HS-5 (cell line): ENCODE measurements at regions not wholly inside any gene's neighbourhood (a gene's known extent, or its start where the extent isn't known, plus 50 kb on each side); places are given as distances from the start of the nearest gene placed in this dataset.

ENCODE experiments used
- DNase-seq: peaks from one replicate; pipeline ENCODE4 v3.0.0-alpha.2; 2012; ENCODE audit warnings: low read depth

DNA sequence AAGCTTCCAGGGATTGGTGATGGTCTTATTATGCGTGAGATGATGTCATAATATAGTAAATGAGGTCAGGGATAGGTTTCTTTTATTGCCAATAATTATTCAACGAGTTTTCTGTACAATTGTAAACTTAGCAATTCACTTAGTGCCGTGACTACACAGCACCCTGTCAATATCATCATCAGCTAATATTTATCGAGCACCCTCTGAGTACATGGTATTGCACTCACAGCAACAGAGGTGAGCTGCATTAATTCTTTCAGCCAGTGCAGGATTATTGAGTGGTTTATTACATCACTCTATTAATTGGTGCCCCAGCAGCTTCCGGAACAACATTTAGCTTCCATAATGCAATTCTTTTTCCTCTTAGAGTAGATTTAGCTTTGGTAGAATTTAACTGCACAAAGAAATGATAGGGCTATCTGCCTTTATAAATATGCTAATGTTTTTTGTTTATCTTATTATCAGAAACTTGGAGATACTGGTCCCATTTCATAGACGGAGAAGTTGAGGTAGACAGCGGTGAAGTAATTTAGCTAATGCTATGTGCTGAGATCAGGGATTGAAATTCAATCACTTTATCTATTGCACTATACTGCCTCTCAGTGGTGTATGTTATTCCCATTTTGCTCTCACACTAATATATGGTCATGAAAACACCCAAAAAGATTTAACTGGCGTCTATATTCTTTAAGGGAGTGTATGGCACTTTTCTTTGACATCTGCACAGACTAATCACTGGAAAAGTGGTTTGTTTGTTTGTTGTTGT, 726.1 kb upstream of the WWC1 start:
- DNase-seq: no peak

DNA sequence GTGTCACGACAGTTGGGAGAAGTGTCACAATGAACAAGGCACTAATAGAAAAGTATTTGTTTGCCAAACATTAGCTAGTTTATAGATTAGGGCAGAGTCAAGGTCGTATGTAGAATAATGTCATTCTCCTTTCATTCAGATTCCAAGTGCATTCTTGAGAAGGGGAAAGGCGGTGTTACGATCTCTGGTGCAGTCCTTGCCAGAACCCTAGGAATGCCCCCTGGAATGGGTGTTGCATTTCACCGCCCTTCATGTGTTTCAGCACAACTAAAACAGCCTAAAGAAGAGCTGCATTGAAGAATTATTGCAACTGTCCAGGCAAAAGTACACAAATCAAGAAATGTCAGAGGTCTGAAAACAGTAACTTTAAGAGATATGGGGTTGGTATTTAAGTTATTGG, 721.0 kb upstream of the WWC1 start:
- DNase-seq: no peak

DNA sequence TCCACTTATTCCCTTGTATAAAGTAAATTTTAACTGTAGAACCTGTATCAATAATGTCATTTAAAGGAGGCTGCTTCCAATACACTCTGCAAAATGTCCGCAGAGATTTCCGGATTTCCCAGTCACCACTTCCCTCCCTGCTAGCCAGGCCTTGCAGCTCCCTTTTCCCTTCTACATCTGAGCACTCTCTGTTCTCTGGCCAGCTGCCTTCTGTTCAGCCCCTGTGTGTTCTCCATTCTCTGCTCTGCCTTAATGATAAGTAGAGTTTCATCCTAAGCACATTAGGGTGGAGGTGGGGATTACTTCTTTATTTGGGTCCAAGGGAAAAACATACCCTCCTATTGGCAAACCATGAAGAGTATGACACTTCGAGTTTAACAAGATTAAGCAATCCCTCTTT, 719.6 kb upstream of the WWC1 start:
- no peak for DNase-seq

DNA sequence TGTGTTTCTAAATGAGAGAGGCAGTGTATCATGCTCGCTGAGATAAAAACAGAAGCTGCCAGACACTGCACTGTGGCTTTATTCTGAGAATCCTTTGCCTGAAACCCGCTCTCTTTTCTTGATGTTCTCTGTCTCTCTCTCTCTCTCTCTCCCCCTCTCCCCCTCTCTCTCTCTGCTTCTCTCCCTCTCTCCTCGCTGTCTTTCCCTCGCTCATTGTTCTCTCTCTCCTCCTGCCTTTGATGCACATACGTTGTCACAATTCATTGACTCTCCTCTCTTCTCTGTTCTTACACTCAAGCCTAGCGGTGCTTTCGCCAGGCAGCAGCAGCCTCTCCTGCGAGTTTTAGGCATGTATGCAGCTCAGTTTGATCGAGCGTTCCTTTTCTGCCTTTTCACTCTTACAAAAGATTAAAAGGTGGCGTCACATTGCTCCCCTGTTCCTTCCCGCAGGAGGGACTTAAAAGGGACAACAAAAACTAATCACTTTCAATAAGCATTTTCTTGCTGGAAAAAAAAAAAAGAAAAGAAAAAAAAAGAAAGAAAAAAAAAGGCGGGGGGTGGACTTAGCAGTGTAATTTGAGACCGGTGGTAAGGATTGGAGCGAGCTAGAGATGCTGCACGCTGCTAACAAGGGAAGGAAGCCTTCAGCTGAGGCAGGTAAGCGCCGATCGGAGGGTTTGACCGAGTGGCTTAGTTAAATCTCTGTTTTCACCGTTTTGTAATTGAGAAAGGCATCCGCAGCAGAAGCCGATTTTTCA, 717.9 kb upstream of the WWC1 start:
- DNase-seq: no peak

DNA sequence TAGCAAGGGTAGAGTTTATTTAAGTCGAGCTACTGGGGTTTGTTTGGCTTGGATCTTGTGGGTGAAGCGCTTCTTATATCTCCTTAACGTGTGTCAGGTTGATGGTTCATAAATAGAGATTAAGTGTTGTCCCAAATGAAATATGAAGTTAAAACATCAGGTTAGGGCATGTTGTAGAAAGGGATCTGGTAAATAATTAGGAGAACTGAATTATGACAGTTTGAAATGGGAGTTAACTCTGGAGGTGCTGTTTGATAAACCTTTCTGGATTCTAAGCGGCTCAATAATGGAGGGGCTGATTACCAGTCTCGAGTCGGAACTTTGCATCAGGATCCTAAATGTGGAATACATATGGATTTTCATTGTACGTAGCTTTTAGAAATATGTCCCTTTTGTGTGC, 717.0 kb upstream of the WWC1 start:
- DNase-seq: no peak

DNA sequence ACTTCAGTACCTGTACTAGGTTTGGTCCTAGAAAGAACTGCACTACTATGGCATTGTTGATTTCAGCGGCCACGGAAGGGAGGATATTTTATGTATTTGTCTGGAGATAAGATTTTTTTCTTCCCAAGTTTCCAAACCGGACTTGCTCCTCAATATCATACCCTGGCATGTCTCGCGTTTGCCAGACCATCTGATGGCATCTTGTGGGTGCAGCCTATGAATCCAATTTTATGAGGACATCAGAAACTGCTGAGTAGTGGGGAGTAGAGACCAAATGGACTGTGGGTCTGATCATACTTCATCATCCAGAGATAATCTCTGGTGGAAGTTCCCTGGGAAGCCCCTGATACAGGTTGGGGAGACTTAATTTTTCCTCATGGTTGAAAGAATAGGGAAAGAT, 716.1 kb upstream of the WWC1 start:
- DNase-seq: no peak

DNA sequence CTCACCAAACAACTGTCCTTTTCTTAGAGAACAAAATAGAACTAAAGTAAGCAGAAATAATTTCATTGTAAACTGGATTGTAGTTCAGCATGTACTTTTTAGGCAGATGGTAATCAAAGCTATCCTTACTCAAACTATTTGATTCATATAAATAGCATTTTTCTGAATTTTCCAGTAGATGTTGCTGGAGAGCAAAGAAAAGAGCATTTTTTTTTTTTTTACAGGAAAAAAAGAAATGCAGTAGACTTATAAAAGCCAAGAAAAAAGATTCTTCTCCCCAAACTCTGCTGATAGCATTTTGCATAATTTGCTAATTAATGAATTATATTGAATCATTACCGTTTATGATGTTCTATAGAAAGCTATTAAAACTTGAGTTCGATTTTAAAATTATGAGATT, 715.3 kb upstream of the WWC1 start:
- DNase-seq: no peak

DNA sequence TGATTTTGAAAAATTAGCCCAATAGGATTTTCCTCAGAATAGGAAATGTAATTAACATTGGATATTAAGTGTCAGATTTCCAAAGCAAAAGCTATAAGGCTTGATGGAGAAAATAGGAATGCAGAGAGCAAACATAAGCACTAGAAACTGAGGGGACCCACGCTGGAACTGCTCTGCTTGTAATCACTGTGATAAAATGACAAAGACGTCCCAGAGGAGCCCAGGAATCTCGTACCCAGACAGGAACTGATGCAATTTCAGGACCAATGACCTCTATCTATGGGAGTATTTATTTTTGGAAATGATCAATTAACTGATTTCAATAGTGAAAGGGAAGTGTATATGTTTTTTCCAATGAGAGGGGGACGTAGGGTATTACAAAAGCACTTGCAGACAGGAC, 714.5 kb upstream of the WWC1 start:
- DNase-seq: no peak

DNA sequence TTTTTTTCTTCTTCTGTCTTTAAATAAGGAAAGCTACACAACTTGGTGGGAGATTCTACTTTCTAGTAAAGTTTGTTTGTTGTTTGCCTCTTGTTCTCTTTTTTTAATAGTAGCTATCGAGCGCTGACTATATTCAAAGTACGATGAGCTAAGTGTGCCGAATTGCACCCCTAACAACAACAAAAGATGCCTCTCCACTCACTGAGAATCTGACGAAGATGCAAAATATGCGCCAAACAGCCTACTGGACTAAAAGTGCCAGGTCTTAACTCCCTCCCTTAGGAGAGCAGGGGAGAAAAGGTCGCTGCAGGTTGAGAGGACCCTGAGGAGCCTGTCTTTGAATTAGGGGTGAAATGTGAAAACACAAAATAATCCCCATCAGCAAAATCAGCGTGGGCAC, 713.8 kb upstream of the WWC1 start:
- no peak for DNase-seq

DNA sequence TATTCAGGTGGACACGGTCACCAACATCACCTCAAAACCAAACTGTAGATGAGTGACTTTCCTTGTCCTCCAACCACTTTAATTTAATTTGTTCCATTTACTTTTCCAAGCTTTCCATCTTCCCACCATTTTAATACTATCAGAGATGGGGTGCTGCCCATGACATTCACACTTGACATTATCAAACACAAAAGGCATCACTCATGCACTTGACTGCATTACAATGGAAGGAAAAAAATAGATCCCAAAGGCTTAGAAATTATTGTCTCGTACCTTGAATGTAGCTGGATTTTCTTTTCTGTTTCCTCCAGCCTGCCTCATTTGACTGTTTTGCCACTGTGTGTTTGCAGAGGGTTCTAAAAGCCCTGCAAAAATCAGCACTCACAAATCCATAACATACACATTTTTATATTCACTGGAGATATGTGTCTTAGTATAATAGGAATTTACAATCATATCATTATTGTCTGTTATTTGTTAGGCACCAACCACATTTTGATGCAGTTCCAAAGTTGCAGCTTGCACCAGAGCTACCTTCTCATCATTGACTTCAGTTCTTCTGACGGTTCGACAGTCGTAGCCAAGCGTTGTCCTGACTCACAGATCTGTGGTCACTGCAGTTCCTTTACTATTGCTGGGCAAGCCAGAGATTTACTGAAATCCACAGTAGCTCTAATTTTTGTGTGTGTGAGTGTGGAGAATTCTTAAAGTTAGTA, 712.3 kb upstream of the WWC1 start:
- DNase-seq: peak; percentile 58

DNA sequence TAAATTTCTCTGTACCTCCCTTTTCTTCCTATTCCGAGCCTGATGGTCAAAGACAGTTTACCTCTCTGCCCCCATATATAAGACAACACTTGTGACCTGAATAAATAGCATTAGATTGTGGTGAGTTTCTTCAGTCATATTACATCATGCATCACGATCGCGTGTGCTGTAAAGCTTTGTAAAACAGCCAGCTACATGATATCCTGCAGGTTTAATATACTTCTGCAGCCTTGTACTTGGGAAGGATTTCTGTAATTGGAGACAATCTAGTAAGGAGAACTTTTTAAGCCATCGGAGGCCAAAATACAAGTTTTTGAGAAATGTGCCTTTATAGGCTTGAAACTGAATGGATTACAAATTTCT, 711.8 kb upstream of the WWC1 start:
- DNase-seq: no peak

DNA sequence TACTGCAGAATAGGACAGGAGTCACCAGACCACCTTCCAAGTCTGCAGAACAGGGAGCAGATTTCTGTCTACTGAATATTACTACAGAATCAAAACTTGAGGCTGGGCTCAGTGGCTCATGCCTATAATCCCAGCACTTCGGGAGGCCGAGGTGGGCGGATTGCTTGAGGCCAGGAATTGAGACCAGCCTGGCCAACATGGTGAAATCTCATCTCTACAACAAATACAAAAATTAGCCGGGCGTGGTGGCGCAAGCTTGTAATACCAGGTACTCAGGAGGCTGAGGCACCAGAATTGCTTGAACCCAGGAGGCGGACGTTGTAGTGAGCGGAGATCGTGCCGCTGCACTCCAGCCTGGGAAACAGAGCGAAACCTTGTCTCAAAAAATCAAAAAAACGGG, 710.8 kb upstream of the WWC1 start:
- no peak for DNase-seq

DNA sequence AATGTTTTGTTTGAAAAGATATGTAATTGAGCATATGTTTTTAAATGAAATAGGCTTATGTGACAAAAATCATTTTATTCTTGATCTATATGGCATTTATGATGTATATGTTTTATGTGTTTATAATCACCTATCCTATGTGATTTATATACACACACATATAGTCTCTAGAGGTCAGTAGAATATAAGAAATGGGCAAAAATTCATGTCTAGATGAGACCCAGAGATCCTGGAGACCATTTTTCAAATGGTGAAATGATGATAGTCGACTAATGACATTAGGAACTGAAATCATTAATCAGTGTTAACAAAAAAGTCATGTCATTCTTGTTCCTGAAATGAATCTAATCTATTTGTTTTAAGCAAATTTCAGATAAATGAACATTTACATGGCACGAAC, 709.2 kb upstream of the WWC1 start:
- no peak for DNase-seq

DNA sequence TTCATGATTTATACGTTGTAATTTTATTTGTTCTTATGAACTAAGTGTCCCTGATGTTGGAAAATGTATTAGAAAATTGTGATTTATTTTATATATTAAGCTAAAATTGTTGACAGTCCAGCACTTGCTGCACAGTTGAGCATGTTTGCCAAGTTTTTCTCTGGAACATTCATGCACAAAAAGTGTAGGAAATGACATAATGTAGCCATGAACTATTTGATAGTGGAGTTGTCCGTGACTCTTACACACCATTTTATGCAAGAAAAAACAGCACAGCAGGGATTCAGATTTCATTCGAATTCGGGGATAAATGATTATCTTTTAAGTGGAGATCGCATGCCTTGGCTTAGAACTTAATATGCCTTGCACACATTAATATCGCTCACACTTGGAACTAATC, 708.6 kb upstream of the WWC1 start:
- DNase-seq: no peak

DNA sequence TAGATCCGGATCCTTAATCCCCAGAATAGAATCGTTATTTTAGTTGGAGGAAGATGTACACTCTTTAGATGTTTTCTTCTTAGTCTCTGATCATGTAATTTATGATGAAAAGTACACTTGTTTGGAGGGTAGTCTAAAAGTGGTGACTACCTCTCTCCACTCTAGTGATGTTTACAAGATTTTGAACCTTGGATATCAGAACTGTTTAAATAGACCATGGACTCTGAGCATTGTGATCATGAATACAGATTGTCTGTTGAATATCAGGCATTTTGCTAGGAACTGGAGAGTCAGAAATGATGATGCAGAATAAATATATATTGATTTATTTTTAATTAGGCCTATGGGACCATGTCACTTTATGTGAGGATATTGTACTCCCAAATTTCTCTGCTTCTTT, 706.3 kb upstream of the WWC1 start:
- no peak for DNase-seq

DNA sequence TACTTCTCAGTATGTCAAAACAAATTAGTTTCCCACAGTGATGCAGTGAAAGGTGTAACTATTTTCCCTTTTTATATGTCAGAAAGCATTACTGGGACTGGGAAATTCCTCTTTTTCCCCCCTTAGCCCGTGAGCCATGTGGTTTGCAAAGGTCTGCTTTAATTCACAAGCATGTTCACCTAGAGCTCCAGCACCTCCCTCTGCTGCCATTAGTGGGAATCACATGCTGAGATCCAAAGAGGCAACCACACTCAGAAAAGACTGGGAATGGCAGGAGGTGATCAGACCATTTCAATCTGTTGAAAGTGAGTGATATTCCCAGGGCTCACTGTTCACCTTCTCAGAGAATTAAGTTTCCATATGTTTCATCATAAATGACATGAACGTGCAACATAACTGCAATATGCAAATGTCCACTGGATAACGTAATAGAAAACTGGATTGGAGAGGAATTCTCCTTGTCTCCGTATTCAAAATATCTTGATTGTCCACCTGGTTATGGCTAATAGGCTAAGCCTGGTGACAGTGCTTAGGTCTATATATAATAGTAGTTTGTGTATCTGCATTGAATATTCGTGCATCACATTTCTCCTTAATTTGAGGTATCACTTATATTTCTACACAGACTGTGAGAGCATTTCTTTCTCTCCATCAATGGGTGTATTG, 703.5 kb upstream of the WWC1 start:
- no peak for DNase-seq

DNA sequence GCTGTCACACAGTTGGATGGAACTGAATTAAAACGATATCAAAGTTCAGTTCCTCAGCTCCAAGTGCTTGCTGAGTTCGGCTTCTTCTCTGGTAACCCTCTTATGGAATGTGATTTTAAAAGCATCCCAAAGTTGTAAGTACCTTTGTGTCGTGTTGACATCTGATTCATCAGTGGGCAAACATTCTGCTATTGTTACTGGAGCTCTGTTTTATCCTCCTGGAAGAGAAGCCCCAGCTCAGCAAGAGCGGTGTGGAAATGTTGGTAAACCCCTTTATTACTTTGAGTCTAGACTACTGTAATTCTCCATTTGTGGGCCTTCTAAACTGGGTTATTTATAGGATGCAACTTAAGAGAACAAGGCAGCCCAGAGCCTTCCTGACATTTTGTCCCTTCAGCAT, 699.3 kb upstream of the WWC1 start:
- DNase-seq: no peak

DNA sequence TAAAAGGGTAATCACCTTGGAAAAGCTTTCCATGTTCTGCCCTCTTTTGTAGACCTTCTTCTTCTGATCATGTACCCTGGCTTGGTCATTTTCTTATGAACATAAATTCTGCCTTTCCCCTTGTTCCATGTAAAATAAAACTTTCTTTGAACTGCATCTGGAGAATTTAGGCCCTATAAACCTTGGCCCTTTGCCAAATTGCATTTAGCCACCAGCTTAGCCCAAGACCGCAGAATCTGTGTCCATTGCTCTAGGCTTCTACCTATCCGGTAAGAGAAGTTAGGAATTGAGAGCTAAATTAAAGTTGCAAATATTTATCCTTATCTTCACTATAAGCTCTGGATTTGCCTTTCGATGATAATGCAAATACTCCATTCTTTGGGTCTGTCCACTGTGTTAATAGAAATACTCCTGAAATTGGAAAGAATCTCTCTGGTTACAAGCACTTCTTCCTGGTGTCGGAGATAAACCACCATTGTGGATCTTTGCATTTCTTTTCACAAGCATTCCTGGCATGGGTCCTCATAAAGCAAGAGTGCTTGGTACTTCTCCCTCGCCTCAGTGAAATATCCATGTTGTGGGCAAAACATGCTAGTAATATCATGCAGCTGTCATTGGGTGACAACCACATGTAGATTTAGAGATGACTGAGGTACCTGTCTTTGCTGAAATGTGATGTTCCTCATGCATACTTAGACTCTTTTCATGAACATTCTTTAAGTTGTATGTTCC, 698.0 kb upstream of the WWC1 start:
- no peak for DNase-seq

DNA sequence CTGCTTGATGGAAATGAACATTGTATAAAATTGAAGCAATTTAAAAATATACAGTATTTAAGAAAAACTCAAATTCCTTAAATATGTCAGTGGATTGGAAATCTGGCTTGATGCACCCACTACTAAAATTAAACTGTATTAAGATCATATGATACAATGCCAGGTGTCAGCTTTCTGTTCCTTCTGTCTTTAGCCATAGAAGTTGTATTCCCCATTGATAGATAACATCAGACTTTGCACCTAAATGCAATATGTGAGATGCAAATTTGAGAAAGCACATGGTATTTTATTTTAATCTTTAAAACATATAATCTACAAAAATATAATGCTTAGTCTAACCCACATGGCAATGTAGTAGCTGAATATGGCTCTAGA, 697.4 kb upstream of the WWC1 start:
- no peak for DNase-seq

DNA sequence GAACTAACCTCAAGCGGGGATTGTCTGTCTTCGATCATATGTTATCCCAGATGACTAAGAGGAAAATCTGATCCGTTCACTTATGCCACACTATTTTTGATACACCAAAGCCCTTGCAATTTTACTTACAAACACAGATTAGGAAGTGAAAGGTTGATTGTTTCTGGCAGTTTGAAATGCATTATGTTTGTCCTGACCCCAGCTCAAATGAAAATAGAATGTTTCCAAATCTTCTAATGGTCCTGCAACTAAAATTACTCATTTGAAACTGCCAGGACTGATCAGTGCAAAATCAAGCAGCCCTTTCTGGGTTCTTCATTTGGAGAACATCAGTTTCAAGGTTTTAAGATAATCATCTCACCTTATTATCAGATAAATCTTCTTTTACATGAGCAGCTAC, 696.7 kb upstream of the WWC1 start:
- no peak for DNase-seq

DNA sequence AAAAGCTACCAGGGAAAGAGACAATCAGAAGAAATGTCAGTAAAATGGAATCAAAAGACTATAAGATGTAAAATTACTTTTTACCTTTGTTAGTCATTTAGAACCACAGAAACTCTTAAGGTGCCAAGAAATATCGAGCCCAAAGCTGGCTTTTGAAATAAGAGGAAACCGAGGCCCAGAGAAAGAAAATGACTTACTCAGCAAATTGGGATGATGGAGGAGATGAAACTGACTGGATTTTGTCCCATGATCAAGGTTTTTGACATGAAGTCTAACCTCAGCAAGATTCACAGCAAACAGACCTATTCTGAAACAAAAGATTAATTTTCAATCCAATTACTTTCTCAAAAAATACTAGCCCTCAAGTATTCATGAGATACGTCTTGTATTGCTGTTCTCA, 696.2 kb upstream of the WWC1 start:
- no peak for DNase-seq

DNA sequence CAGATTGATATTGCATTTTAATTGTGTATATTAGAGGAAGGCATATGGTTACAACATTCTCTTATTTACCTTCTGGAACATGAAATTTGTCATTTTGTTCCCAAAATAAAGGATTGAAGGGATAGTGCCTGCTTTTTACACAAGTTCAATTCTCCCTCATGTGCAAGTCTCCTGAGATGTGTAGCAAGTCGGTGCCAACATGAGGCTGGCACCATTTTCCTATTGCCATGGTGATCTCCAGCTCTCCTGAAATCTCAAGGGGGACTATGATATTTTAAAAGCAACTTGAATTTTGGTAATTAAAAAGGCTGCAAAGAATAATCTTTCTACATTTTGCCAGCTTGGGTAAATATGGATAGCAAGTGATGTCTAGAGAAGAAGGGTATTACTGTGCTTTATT, 693.3 kb upstream of the WWC1 start:
- no peak for DNase-seq
